Transverse colon (tissue), 4 donors: ENCODE measurements at regions not wholly inside any gene's neighbourhood (a gene's known extent, or its start where the extent isn't known, plus 50 kb on each side); places are given as distances from the start of the nearest gene placed in this dataset.

ENCODE experiments used
- DNase-seq: peaks from one replicate; pipeline ENCODE4 v3.0.0-alpha.2; 2019
- H3K27ac ChIP-seq, 4 donors: fragments of 200-600 bp; sonication (generic); 2 replicates each; pipeline ENCODE4 v1.5.1; 2016 to 2018; ENCODE audit warnings: inconsistent platforms in 4 of 4
- H3K27me3 ChIP-seq: fragments of 200-600 bp; sonication (generic); 2 replicates; pipeline ENCODE4 v1.5.1; 2017; ENCODE audit warnings: inconsistent platforms
- H3K36me3 ChIP-seq, 4 donors: fragments of 200-600 bp; sonication (generic); 2 replicates each; pipeline ENCODE4 v1.5.1; 2017 to 2019; ENCODE audit warnings: inconsistent platforms in 4 of 4
- H3K4me1 ChIP-seq, 4 donors: fragments of 200-600 bp; sonication (generic); 2 replicates each; pipeline ENCODE4 v1.5.1; 2017 to 2020; ENCODE audit warnings: inconsistent platforms in 4 of 4
- H3K4me3 ChIP-seq, 4 donors: fragments of 200-600 bp; sonication (generic); 1 replicate in 1 of 4; 2 replicates in 3 of 4; pipeline versions ENCODE4 v1.5.1 to v1.6.1; 2017 to 2019; ENCODE audit warnings: inconsistent platforms in 4 of 4
- H3K9me3 ChIP-seq, 2 donors: fragments of 200-600 bp; sonication (generic); 2 replicates each; pipeline ENCODE4 v1.5.1; 2017 to 2019; ENCODE audit warnings: inconsistent platforms in 2 of 2
- CTCF ChIP-seq, 5 experiments: fragments of 200-600 bp in 3 of 5; fragments of 450-650 bp in 2 of 5; sonication (generic) in 3 of 5; IDR thresholded peaks; 1 replicate in 2 of 5; 2 replicates in 3 of 5; pipeline ENCODE4 v1.5.1; 2016 to 2017; ENCODE audit warnings: antibody characterized with exemption in 5 of 5, inconsistent platforms in 3 of 5, mild to moderate bottlenecking in 2 of 5, moderate library complexity in 1 of 5
- EP300 ChIP-seq: sonication (generic); formaldehyde crosslinking; IDR thresholded peaks from one replicate; pipeline ENCODE4 v1.6.1; 2017; ENCODE audit warnings: antibody characterized with exemption, low read depth
- POLR2A ChIP-seq: fragments of 450-650 bp; IDR thresholded peaks from one replicate; pipeline ENCODE4 v1.6.1; 2016; ENCODE audit warnings: antibody characterized with exemption, mild to moderate bottlenecking, moderate library complexity
- POLR2AphosphoS5 ChIP-seq, 3 donors: sonication (generic); formaldehyde crosslinking; IDR thresholded peaks; one replicate each; pipeline ENCODE4 v1.6.1; 2016; ENCODE audit warnings: antibody characterized with exemption in 3 of 3
- WGBS, 2 donors: methylation state at CpG; one replicate each; pipeline ENCODE4 v1.1.5; 2018; ENCODE audit warnings: low coverage in 1 of 2; 5-methylcytosine and 5-hydroxymethylcytosine counted together
- in situ Hi-C, 4 donors: fragments of 200-750 bp; cut with MboI; loops; one replicate each; pipeline versions ENCODE4 v1.15.0 to v1.15.1; 2017; ENCODE audit warnings: low sequenced_read_pairs in 3 of 4, low pct_ligation_motif_present in 1 of 4, low pct_unique_long_range_greater_than_20kb in 1 of 4
- intact Hi-C: fragments of 100-400 bp; cut with DNase I; formaldehyde crosslinking; loops from one replicate; pipeline ENCODE4 v1.15.1; 2023; ENCODE audit warnings: low total_unique reads

GRCh38 chr4:181982437-181982836 lies 260.8 kb upstream of the TENM3 start:
- H3K27me3 ChIP-seq = no peaks in the 10 kb centered on the region
- H3K27ac ChIP-seq = no peak overlapping the region
- DNase-seq = no peak
- TF ChIP-seq POLR2AphosphoS5 (IDR thresholded peaks at IDR 0.05) (no peak), EP300 (no peak), CTCF (IDR thresholded peaks at IDR 0.05) (no peak), POLR2A (no peak)
- H3K4me1 ChIP-seq = no peaks in the 10 kb centered on the region
- no peaks in the 10 kb centered on the region for H3K36me3 ChIP-seq
- in situ Hi-C loops = no loop called here
- intact Hi-C loops = no loop called here
- no peaks in the 10 kb centered on the region for H3K9me3 ChIP-seq
- 63 to 67% methylated on average over 2 of the region's 2 CpGs for WGBS, 2 donors
- H3K4me3 ChIP-seq = no peak overlapping the region

- Histone ChIP-seq H3K9me3 (no peaks in the 10 kb centered on the region), H3K27me3 (no peaks in the 10 kb centered on the region), H3K4me1 (no peaks in the 10 kb centered on the region), H3K27ac (no peak overlapping the region), H3K4me3 (no peak overlapping the region), H3K36me3 (no peaks in the 10 kb centered on the region)
- no peak for DNase-seq
- intact Hi-C loops = no loop called here
- in situ Hi-C loops = no loop called here
- TF ChIP-seq CTCF (IDR thresholded peaks at IDR 0.05) = no peak
- no peak for TF ChIP-seq EP300
- no peak for TF ChIP-seq POLR2AphosphoS5 (IDR thresholded peaks at IDR 0.05)
- TF ChIP-seq POLR2A = no peak
- 61 to 64% methylated on average over 6 of the region's 6 CpGs for WGBS, 2 donors
Measured at GRCh38 chr4:181982856-181983255, 260.3 kb upstream of the TENM3 start.

GRCh38 chr4:181987392-181987791 lies 255.8 kb upstream of the TENM3 start:
- Histone ChIP-seq H3K9me3 (no peaks in the 10 kb centered on the region), H3K4me1 (no peaks in the 10 kb centered on the region), H3K27me3 (no peaks in the 10 kb centered on the region), H3K4me3 (no peak overlapping the region), H3K27ac (no peak overlapping the region), H3K36me3 (no peaks in the 10 kb centered on the region)
- intact Hi-C loops = no loop called here
- in situ Hi-C loops = no loop called here
- DNase-seq = no peak
- TF ChIP-seq POLR2AphosphoS5 (IDR thresholded peaks at IDR 0.05) (no peak), EP300 (no peak), POLR2A (no peak), CTCF (IDR thresholded peaks at IDR 0.05) (no peak)
- WGBS, 2 donors = 80 to 86% methylated on average over 3 to 4 of the region's 4 CpGs

GRCh38 chr4:181989071-181989470 lies 254.1 kb upstream of the TENM3 start:
- H3K4me3 ChIP-seq = no peak overlapping the region
- H3K36me3 ChIP-seq = no peaks in the 10 kb centered on the region
- no peak overlapping the region for H3K27ac ChIP-seq
- intact Hi-C loops = no loop called here
- H3K4me1 ChIP-seq = no peaks in the 10 kb centered on the region
- WGBS, 2 donors = 44 to 77% methylated on average over 3 of the region's 3 CpGs
- DNase-seq = no peak
- TF ChIP-seq POLR2A = no peak
- TF ChIP-seq EP300 = no peak
- no peak for TF ChIP-seq CTCF (IDR thresholded peaks at IDR 0.05)
- TF ChIP-seq POLR2AphosphoS5 (IDR thresholded peaks at IDR 0.05) = no peak
- H3K9me3 ChIP-seq = no peaks in the 10 kb centered on the region
- in situ Hi-C loops = no loop called here
- no peaks in the 10 kb centered on the region for H3K27me3 ChIP-seq
